HG03342 (cell line): ENCODE measurements at regions not wholly inside any gene's neighbourhood (a gene's known extent, or its start where the extent isn't known, plus 50 kb on each side); places are given as distances from the start of the nearest gene placed in this dataset.

Source experiments
- ATAC-seq: cut with Tn5 transposase; IDR thresholded peaks from one replicate; pipeline ENCODE4 v1.9.1; 2021; ENCODE audit warnings: mild to moderate bottlenecking, moderate library complexity; ENCODE audit not compliant: unreplicated experiment

DNA sequence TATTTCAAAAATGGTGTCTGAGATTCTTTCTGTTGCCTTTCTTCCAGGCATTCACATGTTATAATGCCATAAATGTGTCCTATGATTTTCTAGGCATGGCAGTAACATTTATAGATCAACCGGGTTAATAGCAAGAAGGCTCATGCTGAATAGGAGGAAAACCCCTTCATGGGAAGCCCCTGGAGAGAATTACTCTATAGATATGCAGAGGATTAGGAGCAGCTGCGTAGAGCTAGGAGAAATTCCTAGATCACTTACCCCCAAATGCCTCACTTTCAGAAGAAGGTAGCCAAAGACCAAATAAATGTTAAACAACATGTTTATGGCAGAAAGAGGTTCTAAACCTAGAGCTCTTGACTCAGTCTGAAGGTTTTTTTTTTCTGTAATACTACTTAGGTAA lies 153.4 kb upstream of the CTNNA2 start:
- ATAC-seq: no peak

DNA sequence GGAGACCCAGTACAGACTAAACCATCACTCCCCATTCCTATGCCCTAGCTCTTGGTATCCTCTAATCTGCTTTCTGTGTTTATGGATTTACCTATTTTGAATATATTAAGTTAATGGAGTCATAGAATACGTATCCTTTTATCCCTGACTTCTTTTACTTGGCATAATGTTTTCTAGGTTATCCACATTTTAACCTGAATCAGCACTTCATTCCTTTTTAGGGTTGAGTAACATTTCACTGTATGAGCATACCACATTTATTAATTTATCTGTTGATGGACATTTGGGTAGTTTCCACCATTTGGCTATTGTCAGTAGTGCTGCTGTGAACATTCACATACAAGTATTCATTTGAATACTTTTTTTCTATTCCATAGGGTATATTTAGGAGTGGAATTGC lies 157.3 kb upstream of the CTNNA2 start:
- ATAC-seq: no peak

DNA sequence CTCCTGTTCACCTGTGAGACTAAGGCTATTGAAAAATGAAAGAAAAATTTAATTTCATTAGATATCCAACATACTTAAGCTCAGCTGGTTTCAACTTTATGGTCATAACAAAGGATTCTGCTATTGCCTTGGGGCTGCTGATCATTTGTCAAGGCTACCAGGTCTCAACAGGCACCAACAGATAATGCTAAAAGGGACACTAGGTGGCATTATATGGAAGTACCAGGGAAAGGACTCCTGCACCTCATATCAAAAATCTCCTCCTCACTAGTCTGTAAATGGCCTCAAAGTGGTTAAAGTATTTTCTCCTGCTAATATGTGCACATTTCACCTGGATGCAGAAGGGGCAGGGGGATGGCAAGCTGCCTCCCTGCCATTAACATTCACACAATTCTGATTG lies 167.9 kb upstream of the REG3A start:
- ATAC-seq: no peak

GRCh38 chr2:79320871-79321270 lies 161.3 kb upstream of the REG3A start:
- ATAC-seq: no peak

DNA sequence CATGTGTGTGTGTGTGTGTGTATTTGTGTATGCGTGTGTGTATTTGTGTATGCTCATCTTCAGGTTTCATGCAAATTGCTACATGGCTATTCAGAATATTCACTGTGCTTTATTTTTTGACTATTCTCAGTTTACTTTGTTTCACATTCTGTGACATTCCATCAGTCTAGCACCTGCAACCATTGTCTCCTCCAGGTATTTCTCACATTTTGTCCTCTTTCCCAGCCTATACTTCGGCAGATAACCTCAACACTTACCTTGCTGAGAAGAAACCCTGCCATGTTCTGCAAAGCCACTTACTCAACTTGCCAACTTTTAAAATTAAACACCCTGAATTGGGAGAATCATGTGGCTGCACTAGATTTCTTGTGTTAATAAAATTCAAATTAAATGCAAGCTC lies 135.4 kb upstream of the REG3A start:
- no peak for ATAC-seq

DNA sequence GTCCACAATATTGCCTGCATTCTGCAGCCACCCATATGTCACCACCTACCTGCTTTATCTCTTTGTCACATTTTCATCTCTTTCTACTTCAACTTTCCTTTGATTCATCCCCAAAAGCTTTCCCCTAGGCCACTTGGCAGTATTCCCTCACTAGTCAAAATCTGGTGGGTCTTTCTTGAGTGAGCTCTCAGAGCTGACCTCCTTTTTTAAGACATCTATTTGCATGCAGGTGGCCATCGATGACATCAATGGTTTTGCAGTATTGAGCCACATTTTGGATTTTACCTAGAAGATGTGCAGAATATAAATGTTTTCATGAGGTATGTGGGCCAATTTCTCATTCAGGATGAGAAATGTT lies 133.4 kb upstream of the REG3A start:
- no peak for ATAC-seq

DNA sequence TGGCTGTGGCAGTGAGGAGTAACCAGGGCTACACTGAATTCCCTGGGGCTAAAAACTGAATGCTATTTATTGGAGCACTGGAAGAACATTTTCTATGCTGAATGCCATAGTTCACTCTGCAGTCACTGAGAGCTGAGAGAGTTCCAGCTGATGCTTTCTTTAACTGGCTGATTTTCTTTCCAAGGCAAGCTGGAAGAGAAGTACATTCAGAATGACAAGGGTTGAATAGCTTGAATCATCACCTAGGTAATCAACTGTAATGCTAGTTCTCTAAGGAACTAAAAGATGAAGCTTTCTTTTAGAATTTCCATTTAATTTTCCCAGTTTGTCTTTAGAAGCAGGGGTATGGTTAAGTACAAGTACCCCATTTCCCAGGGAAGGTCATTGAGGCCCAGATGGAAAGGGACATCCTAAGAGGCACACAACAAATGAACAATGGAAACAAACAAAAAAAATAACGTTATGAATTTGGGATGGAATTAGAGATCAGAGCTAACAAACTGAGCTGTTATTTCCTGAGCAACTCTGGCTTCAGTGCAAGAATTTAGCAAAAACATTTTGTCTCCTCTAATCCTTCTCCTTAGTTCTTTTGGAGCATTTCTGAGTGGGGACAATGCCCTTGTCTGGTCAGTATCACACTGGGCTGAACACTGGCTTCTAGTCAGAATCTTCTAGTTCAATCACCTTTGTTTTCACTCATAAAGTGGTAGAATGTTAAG lies 132.8 kb upstream of the REG3A start:
- ATAC-seq: no peak

- no peak for ATAC-seq
Measured at GRCh38 chr2:79275863-79276262, 116.3 kb upstream of the REG3A start.

- no peak for ATAC-seq
Measured at GRCh38 chr2:79275197-79275596, 115.6 kb upstream of the REG3A start.

GRCh38 chr2:79272616-79273015 lies 113.1 kb upstream of the REG3A start:
- no peak for ATAC-seq

DNA sequence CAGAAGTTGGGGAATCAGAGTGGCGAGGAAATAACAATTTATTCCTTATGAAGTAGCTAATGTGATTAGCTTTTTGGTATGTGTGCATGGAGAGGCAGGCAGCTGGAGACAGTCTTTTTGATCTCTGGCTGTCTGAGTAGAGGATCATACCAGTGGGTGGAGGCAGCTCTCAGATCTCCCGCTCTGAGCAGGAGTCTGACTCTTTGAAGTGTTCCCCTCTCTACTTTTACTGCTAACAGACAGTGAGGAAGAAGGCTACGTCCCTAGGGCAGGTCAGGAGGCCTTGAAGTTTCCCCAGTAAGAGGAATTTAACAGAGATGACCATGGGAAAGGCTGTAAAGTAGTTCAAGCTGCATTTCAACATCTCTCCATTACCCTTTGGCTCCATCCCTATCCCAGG lies 111.9 kb upstream of the REG3A start:
- no peak for ATAC-seq

DNA sequence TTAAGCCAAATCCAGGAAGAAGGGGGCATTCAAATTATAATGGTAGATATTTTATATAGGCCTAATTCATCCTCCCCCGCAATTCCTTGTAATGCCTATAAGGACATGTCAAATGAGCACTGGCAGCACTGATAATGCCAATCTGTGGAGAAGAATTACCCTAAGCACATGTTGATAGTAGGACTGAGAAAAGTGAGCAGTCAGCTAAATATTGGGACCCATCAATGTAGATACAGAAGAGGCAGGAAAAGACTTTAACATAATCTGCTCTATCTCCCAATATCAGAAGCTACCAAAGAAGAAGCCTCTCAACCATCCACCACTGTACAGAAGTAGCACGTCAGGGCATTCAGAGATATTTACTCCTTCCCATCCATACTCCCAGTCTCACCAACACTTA lies 101.3 kb upstream of the REG3A start:
- no peak for ATAC-seq

DNA sequence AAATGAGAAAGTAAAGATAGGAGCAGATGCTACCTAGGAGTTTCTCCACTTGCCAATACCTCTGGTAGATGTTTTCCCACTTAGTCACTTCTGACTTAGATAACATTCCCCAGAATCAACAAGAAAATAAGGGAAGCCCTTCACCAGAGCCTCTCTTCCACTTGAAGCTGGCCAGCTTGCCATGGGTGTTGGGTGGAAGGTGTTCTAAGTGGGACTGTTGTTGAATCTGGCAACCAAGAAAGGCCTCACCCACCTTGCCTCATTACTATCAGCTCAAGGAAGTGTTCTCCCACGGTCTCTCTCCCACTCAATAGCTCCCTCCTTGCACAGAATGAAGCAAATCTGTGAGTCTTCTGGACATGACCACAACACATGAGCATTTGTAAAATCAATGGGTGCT lies 100.4 kb upstream of the REG3A start:
- ATAC-seq: no peak

DNA sequence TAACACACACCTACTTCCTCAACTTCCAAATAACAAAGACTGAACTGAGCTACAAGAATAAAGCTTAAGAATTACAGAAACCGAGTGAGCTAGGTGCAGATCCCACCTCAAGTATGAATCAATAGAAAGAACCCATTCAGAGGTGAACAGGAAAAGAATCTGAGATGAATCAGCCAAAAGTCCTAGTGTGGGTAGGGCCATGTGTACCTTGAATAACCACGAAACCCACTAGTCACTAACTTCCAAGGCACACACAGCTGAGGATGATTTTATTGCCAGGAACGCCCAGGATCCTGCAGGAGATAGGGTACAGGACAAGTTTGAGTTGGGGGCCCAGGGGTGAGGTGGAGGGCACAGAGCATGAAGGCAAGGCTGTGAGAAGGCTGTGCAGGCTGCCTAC lies 99.7 kb upstream of the REG3A start:
- ATAC-seq: no peak

DNA sequence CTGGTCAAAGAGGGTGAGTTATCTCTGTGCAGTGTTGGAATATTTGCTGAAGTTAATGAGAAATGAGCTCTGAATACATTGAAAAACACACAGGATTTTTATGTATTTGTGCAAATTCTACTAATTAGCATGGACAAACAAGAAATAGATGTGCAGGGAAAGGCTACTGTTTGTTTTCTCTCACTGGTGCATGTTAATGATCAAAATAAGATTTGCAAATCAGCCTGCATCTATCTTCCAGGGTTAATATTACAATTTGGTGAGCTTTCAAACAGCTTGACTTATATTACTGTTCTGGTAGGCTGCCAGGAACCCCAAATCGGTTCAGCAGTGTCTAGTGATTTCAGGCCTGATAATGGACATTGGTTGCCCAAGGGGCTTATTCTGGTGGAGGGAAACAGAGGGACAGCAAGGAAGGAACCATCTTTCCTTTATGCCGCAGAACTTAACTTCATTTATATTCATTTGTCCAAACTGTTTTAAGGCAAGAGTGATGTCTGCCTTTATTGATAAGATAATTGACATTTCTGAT lies 93.8 kb upstream of the REG3A start:
- ATAC-seq: no peak

DNA sequence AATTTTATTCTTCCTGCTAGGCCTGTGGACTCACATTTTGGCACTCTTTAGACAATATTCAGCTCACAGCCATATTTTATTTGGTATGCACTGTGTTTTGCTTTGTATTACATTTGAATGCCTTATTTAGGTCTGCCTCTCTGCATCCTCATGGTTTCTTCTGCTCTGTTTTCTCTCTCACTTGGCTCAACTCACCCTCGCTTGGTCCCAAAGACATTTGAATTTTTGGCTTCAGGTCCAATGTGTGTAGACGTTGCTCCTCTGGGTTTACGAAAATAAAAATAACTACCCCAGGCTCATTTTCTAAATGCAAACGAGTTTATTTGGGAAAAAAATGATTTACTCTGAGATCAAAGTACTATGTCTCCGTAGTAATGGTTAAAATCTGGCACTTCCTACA lies 91.1 kb upstream of the REG3A start:
- no peak for ATAC-seq

DNA sequence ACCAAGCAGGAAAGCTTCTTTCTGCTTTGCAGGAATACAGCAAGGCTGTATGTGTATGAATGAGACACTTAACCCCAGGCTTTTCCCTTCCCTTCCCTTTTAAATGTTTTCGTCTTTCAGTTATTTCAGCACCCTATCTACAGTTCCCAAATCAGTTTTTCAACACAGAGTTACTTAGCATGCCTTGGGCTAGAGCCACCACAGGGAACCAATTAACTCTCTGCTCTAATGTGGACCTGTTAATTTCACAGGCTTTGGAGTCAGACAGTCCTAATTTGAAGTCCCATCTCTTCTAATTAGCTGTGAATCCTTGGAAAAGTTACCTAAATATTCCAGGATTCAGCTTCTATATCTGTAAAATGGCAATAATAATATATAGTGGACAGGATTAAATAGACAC lies 89.2 kb upstream of the REG3A start:
- no peak for ATAC-seq

DNA sequence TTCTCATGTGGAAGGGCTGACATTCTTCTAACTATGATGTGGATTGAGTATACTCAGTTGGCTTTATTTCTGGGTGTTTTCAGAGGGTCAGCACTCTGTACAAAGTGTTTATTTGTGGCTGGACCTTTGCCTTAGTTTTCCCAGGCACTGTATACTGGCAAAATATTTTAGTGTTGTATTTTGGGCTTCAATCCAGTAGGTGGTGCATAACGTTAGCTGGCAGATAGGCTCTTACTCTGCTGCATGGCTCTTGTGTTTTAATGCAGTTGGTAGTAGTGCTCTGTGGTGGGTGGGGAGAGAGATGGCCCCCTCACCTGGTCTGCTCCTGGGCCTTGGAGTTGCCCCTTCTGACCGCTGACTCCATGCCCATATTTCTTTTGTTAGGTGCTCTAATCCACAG lies 75.6 kb upstream of the REG3A start:
- no peak for ATAC-seq

DNA sequence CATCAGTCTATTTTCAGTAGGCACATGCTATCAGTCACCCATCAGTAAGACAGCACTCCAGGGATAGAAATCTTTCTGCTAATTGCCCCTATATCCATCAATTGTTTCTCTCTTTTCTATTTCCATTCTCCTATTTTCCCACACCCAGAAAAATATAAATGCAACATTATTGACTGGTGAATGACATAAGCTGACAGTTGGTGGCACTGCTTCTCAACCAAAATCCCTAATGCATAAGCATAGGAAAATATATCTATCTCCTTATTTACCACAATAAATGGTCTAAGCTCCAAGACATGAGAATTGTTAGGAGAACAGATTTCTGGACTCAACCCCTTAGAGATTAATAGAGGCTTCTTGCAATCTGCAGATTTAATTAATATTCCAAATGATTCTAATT lies 64.0 kb upstream of the REG3A start:
- no peak for ATAC-seq

DNA sequence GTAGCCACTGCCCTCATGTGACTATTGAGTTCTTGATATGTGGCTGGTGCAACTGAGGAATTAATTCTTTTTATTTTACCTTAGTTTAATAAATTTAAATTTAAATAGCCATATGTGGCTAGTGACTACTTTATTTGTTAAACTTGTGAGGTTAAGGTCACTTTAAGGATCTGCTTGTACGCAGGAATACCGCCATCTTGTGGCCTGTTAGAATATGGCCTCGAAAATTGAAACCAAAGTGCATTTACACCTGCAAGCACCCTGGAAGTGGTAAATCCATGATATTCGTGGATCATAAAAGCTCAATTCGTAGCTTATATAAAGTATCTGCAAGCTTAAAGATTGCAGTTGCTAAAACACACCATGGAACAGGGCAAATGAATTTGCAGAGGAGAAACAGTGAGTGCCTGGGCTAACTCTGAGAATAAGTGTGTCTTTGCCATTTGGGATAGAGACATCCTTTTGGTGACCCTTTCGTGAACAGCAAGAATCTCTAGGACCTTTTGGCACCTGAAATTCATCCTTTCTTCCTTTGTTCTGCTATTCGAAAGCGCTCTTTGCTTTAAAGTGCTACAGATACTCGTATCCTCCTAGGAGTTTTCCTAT lies 59.9 kb upstream of the REG3A start:
- peak; percentile 88 for ATAC-seq

- ATAC-seq: no peak
Measured at GRCh38 chr2:79210274-79210917, 50.8 kb upstream of the REG3A start.
